Endothelial cell of umbilical vein (primary cell): ENCODE measurements at regions not wholly inside any gene's neighbourhood (a gene's known extent, or its start where the extent isn't known, plus 50 kb on each side); places are given as distances from the start of the nearest gene placed in this dataset.

Source experiments
- EZH2 ChIP-seq: IDR thresholded peaks from 2 replicates; pipeline ENCODE4 v1.6.1; 2012; ENCODE audit warnings: borderline replicate concordance, low read depth, mild to moderate bottlenecking, moderate library complexity, low read length, inconsistent platforms; ENCODE audit not compliant: severe bottlenecking
- FOS ChIP-seq: IDR thresholded peaks from 2 replicates; pipeline ENCODE4 v1.6.1; 2011; ENCODE audit warnings: mild to moderate bottlenecking, low read length, moderate library complexity, borderline replicate concordance; ENCODE audit not compliant: insufficient read depth
- GATA2 ChIP-seq: IDR thresholded peaks from 2 replicates; pipeline ENCODE4 v1.7.0; 2011; ENCODE audit warnings: low read depth, mild to moderate bottlenecking, moderate library complexity, mixed read lengths, low read length; ENCODE audit not compliant: insufficient read length, insufficient read depth
- JUN ChIP-seq: IDR thresholded peaks from 2 replicates; pipeline ENCODE4 v1.6.1; 2011; ENCODE audit warnings: borderline replicate concordance, low read depth; ENCODE audit not compliant: insufficient read length, insufficient read depth
- MYC ChIP-seq: IDR thresholded peaks from one replicate; pipeline ENCODE4 v1.6.1; 2011; ENCODE audit warnings: mild to moderate bottlenecking, low read depth, low read length
- POLR2A ChIP-seq: IDR thresholded peaks from 2 replicates; pipeline ENCODE4 v1.6.1; 2012; ENCODE audit warnings: low read depth, mild to moderate bottlenecking, control low read depth, low read length
- POLR2AphosphoS5 ChIP-seq: IDR thresholded peaks from 2 replicates; pipeline ENCODE4 v1.6.1; 2012; ENCODE audit warnings: low read depth, mild to moderate bottlenecking, control low read depth, low read length, moderate library complexity; ENCODE audit not compliant: insufficient read depth
- TF ChIP-seq, protein P1 (sequence below), 2 donors: IDR thresholded peaks; 1 replicate in 1 of 2; 2 replicates in 1 of 2; pipeline ENCODE4 v1.5.1; 2011; ENCODE audit warnings: low read length in 2 of 2, mild to moderate bottlenecking in 2 of 2, moderate library complexity in 2 of 2, control low read depth in 1 of 2, inconsistent platforms in 1 of 2, low read depth in 1 of 2; ENCODE audit not compliant: insufficient read depth in 1 of 2; ENCODE audit errors: extremely low read depth in 1 of 2
- TF ChIP-seq, protein P2 (sequence below): IDR thresholded peaks from 2 replicates; pipeline ENCODE4 v1.6.1; 2011; ENCODE audit not compliant: insufficient read depth, insufficient read length

DNA sequence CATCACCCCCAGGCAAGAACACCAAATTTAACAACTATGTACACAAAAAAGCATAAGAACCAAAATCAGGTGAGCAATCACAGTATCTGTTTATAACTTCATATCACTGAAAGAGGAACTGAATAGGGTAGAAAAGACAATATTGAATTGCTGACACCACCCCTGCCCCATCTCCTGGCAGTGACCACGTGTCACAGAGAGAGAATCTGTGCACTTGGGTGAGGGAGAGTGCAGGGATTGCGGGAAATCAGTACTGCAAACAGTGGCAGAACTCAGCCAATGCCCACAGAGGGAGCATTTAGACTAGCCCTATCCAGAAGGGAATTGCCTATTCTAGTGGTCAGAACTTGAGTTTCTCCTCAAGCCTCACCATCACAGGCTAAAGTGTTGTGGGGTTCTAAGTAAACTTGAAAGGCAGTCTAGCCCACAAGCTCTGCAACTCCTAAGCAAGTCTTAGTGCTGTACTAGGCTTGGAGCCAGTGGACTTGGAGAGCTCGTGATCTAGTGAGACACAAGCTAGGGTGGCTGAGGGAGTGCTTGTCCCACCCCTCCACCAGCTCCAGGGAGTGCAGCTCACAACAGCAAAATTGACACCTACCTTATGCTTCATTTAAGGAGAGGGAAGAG lies 82.8 kb upstream of the PTH start:
- TF ChIP-seq, protein P1, sequence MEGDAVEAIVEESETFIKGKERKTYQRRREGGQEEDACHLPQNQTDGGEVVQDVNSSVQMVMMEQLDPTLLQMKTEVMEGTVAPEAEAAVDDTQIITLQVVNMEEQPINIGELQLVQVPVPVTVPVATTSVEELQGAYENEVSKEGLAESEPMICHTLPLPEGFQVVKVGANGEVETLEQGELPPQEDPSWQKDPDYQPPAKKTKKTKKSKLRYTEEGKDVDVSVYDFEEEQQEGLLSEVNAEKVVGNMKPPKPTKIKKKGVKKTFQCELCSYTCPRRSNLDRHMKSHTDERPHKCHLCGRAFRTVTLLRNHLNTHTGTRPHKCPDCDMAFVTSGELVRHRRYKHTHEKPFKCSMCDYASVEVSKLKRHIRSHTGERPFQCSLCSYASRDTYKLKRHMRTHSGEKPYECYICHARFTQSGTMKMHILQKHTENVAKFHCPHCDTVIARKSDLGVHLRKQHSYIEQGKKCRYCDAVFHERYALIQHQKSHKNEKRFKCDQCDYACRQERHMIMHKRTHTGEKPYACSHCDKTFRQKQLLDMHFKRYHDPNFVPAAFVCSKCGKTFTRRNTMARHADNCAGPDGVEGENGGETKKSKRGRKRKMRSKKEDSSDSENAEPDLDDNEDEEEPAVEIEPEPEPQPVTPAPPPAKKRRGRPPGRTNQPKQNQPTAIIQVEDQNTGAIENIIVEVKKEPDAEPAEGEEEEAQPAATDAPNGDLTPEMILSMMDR (IDR thresholded peaks at IDR 0.05; ENCODE audit: extremely low read depth in 1 of 2, insufficient read depth in 1 of 2, low read depth in 1 of 2, low read length in 2 of 2) = no peak
- TF ChIP-seq MYC = no peak
- no peak for TF ChIP-seq POLR2A
- no peak for TF ChIP-seq EZH2
- no peak for TF ChIP-seq POLR2AphosphoS5
- TF ChIP-seq, protein P2, sequence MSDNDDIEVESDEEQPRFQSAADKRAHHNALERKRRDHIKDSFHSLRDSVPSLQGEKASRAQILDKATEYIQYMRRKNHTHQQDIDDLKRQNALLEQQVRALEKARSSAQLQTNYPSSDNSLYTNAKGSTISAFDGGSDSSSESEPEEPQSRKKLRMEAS = no peak
- TF ChIP-seq FOS = no peak
- no peak for TF ChIP-seq GATA2
- no peak for TF ChIP-seq JUN
